Ecto neural progenitor cell (in vitro differentiated cells): ENCODE measurements at regions not wholly inside any gene's neighbourhood (a gene's known extent, or its start where the extent isn't known, plus 50 kb on each side); places are given as distances from the start of the nearest gene placed in this dataset.
"Not testable (repeated sequence)": the region's sequence is repeated elsewhere in the genome, so short reads cannot be mapped to it uniquely, and the experiment has no call there.

Source experiments
- DNase-seq: peaks from one replicate; pipeline ENCODE4 v3.0.0-alpha.2; 2018; ENCODE audit warnings: low spot score

- no peak for DNase-seq
These were observed 124.2 kb downstream of the GALR1 start for GRCh38 chr18:77373730-77374445.

GRCh38 chr18:77374446-77374805 is 124.8 kb downstream of the GALR1 start:
- DNase-seq = no peak

GRCh38 chr18:77376043-77376732 is 126.5 kb downstream of the GALR1 start:
- no peak for DNase-seq

GRCh38 chr18:77376733-77377094 is 127.1 kb downstream of the GALR1 start:
- no peak for DNase-seq

- DNase-seq = no peak
These were observed 128.2 kb downstream of the GALR1 start for GRCh38 chr18:77377813-77378212.

GRCh38 chr18:77379976-77380509 is 130.4 kb downstream of the GALR1 start:
- DNase-seq = no peak

GRCh38 chr18:77380695-77381094 is 131.0 kb downstream of the GALR1 start:
- DNase-seq = no peak

GRCh38 chr18:77392321-77392720 is 142.7 kb downstream of the GALR1 start:
- no peak for DNase-seq

GRCh38 chr18:77393519-77393918 is 143.9 kb downstream of the GALR1 start:
- no peak for DNase-seq

GRCh38 chr18:77395953-77396352 is 146.3 kb downstream of the GALR1 start:
- DNase-seq = no peak

- no peak for DNase-seq
These were observed 147.4 kb downstream of the GALR1 start for GRCh38 chr18:77397056-77397455.

- no peak for DNase-seq
These were observed 148.0 kb downstream of the GALR1 start for GRCh38 chr18:77397617-77398016.

GRCh38 chr18:77400561-77400960 is 150.9 kb downstream of the GALR1 start:
- DNase-seq = no peak

GRCh38 chr18:77401173-77401572 is 151.5 kb downstream of the GALR1 start:
- DNase-seq = no peak

GRCh38 chr18:77403969-77404535 is 154.4 kb downstream of the GALR1 start:
- no peak for DNase-seq

- DNase-seq = no peak
These were observed 155.4 kb downstream of the GALR1 start for GRCh38 chr18:77405096-77405495.

- DNase-seq = no peak
These were observed 158.1 kb downstream of the GALR1 start for GRCh38 chr18:77407733-77408132.

GRCh38 chr18:77421546-77421945 is 171.9 kb downstream of the GALR1 start:
- not testable (repeated sequence) for DNase-seq

- no peak for DNase-seq
These were observed 173.6 kb downstream of the GALR1 start for GRCh38 chr18:77422974-77423867.

GRCh38 chr18:77433076-77433475 is 183.4 kb downstream of the GALR1 start:
- DNase-seq = no peak

GRCh38 chr18:77439888-77440287 is 190.2 kb downstream of the GALR1 start:
- DNase-seq = no peak

- no peak for DNase-seq
These were observed 192.7 kb downstream of the GALR1 start for GRCh38 chr18:77442393-77442792.
